ENCODE measurements at regions not wholly inside any gene's neighbourhood (a gene's known extent, or its start where the extent isn't known, plus 50 kb on each side); places are given as distances from the start of the nearest gene placed in this dataset.

DNA sequence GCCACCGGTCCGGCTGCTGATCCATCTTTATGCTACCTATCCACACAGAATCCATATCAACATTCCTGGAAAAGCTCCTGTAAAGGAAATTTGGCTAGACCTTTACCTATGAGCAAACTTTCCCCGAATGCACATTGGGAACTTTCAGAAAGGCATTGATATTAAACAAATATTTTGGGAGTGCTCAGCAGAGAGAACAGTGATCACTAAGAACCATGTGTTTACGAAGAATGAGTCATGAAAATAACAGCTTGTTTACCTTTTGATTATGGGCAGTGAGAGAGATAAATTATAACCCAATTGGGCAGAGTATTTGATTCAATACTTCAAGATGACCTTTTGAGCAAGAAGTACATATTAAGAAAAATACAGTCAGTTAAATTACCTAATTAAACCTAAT lies 189.7 kb upstream of the CDH2 start:
- DNase-seq (ENCODE audit: low read depth), result no peak
- TF ChIP-seq, protein P1, sequence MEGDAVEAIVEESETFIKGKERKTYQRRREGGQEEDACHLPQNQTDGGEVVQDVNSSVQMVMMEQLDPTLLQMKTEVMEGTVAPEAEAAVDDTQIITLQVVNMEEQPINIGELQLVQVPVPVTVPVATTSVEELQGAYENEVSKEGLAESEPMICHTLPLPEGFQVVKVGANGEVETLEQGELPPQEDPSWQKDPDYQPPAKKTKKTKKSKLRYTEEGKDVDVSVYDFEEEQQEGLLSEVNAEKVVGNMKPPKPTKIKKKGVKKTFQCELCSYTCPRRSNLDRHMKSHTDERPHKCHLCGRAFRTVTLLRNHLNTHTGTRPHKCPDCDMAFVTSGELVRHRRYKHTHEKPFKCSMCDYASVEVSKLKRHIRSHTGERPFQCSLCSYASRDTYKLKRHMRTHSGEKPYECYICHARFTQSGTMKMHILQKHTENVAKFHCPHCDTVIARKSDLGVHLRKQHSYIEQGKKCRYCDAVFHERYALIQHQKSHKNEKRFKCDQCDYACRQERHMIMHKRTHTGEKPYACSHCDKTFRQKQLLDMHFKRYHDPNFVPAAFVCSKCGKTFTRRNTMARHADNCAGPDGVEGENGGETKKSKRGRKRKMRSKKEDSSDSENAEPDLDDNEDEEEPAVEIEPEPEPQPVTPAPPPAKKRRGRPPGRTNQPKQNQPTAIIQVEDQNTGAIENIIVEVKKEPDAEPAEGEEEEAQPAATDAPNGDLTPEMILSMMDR (IDR thresholded peaks at IDR 0.05; ENCODE audit: insufficient read depth, low read length), result no peak
- no peak overlapping the region for H3K4me3 ChIP-seq (ENCODE audit: low read depth, low read length)

DNA sequence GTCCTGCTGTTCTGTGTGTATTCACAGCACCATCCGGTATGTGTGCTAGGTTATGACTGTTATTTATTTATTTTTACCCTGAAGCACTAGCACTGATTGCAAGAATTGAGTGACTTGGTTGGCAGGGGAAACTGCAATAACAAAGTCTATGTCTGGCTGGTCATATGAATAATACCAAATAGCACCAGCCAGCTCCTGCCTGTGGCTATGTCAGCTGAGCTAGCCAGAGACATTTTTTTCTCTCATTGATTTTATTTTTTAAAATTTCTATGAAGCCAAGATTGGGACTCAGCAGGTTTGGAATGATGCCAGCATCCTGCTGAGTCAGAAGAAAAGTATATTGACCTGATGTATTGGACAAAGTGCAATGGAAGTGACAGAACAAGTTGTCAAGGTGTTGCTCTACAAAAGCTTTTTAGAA lies 188.5 kb upstream of the CDH2 start:
- no peak overlapping the region for H3K4me3 ChIP-seq (ENCODE audit: low read depth, low read length)
- peak; percentile 70 for DNase-seq (ENCODE audit: low read depth)
- TF ChIP-seq, protein P1 (IDR thresholded peaks at IDR 0.05; ENCODE audit: insufficient read depth, low read length), result no peak

DNA sequence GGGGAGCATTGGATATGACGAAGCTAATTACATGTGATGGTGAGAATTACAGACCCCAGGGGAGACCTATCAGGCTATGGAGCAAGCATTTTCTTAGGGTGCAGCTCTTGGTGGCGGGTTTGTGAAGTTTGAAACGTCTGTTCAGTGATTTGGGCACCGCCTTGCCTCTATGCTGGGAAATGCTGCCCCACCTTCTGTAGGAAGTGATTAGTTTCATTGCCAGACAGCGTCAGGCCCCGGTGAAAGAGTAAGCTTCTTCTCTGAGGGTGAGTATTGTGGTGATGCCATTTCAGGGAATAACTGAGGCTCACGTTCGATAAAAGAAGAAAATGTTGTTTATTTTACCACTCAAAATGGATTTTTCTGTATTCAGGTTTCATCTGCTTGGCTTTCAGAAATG lies 186.2 kb upstream of the CDH2 start:
- TF ChIP-seq, protein P1 (IDR thresholded peaks at IDR 0.05; ENCODE audit: insufficient read depth, low read length), result no peak
- no peak for DNase-seq (ENCODE audit: low read depth)
- no peak overlapping the region for H3K4me3 ChIP-seq (ENCODE audit: low read depth, low read length)

DNA sequence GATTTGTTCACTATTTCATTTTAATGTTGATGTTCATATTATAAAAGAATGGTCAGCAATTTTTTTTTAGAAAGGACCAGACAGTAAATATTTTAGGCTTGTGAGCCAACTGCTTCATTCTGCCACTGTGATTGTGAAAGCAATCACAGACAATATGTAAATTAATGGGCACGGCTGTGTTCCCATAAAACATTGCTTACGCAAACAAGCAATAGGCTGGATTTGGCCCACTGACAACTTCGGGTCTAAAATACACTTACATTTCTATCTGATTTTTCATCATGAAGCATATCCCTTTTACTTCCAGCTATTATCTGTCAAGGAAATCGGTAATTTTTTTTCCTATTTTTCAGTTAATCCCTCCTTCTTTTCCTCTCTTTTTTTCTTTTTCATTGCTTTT lies 182.2 kb upstream of the CDH2 start:
- DNase-seq (ENCODE audit: low read depth), result no peak
- TF ChIP-seq, protein P1 (IDR thresholded peaks at IDR 0.05; ENCODE audit: insufficient read depth, low read length), result no peak
- no peak overlapping the region for H3K4me3 ChIP-seq (ENCODE audit: low read depth, low read length)

DNA sequence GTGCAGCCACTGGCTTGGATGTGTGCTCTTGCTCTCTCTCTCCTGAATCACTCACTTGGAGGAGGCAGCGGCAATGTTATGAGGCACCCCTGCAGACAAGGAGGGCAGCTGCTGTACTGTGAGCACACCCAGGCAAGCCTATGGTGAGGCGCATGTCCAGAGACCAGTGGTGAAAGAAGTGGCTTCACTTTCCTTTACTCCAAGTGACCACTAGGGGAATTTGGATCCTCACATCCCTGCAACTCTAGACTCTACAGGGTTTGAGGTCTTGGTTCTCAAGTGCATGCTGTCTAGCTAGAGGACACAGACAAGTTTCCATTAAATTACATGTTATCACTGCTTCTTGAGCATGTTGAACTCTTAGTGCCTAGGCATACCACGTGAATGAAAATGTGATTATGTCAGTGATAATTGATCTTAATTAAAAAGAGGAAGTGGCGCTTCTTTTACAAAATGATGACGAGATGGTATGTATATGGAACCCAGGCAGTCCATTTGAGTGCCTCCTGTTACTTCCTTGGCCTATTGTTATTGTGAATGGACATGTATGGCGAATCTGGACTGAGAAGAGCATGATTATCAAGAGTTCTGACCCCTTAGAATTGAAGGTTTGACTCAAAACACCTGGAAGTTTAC lies 181.0 kb upstream of the CDH2 start:
- H3K4me3 ChIP-seq (ENCODE audit: low read depth, low read length), result no peak overlapping the region
- DNase-seq (ENCODE audit: low read depth), result no peak
- TF ChIP-seq, protein P1 (IDR thresholded peaks at IDR 0.05; ENCODE audit: insufficient read depth, low read length), result peak; percentile 9

DNA sequence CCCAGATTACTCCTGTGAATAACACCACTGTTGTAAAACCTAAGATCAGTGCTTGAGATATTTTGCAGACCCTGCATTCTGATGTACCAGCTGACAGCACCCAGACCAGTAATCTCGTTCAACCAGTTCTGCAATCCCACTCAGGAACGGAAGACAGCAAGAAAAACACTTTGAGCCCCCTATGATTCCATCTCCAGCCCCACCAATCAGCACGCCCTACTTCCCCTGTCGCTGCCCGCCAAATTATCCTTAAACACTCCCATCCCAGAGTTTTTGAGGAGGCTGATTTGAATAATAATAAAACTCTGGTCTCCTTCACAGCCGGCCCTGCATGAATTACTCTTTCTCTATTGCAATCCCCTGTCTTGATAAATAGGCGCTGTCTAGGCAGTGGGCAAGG lies 173.9 kb upstream of the CDH2 start:
- H3K4me3 ChIP-seq (ENCODE audit: low read depth, low read length), result no peak overlapping the region
- TF ChIP-seq, protein P1 (IDR thresholded peaks at IDR 0.05; ENCODE audit: insufficient read depth, low read length), result no peak
- no peak for DNase-seq (ENCODE audit: low read depth)

DNA sequence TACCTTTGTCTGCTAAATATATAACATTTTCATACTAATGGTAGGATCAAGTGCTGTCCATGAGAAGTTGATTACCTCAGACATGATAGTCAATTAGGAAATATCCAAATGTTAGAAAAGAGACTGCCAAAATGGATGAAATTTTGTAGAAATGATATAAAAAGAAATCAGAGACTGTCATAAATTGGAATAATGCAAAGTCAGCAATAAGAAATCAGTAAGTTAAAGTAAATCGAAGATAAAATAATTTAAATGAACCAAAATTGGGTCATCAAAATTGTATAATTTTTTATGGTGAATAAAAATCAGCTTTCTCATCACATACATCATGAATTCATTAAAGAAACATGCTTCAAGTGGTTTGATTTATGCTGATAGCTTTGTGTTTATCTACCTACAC lies 165.3 kb upstream of the CDH2 start:
- no peak overlapping the region for H3K4me3 ChIP-seq (ENCODE audit: low read depth, low read length)
- TF ChIP-seq, protein P1 (IDR thresholded peaks at IDR 0.05; ENCODE audit: insufficient read depth, low read length), result no peak
- no peak for DNase-seq (ENCODE audit: low read depth)
